SIG-M5 treated with dmso at 0.1 percent for 504 hours (cell line): ENCODE measurements at regions not wholly inside any gene's neighbourhood (a gene's known extent, or its start where the extent isn't known, plus 50 kb on each side); places are given as distances from the start of the nearest gene placed in this dataset.

Source experiments
- DNase-seq: peaks from one replicate; lab custom pipeline; 2025; ENCODE audit not compliant: unreplicated experiment; lab: John Stamatoyannopoulos, UW

DNA sequence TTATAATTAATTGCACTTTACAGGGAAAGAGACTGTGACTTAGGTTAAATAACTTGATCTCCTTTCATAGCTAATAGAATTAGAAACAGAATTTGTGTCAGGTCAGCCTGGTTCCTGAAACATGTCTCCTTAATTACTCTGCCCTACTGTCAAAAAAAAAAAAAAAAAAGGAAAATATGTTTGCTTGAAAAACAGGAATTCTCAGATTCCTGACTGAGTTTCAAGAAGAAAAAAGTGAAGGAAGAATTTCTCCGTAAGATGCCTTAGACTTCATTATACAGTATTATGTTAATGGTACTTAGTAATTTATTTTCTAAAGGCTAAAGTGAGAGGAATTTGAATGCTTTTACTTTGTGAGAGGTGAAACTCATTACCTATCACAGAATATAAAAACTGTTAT, 118.4 kb upstream of the REG3G start:
- no peak for DNase-seq

DNA sequence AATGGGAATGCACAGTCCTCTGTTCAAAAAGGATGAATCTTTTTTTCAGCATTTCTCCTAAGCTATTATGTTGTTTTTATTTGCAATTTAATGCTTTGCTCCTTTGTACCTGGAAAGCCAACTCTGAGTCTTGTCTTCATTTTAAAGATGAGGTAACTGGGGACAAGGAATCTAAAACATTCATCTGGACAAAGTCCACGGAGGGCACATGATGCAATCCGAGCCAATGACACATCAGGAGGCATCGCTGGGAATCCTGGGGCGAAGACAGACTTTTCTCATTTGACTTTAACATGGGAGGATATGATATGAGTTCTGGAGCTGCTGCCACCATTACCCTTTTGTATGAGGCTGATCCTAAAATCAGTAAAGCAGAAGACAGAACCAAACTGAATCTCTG, 116.5 kb upstream of the REG3G start:
- no peak for DNase-seq

DNA sequence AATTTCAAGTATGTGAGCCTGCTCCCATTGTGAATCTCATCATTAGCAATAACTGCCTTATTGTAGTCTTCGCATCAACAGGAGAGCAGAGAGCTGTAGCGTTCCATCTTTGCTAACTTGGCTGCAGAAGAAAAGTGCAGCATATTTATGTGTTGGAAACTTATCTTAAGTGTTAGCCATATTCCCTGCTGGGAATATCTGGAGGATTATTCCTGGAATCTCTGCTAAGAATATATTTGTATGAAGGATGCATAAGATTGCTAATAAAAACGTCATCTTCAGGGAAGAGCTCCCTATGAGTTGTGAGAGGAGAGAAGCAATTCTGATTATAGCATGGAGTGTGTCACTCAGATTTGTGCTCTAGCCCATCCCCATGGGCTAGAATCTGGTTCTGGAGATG, 115.1 kb upstream of the REG3G start:
- DNase-seq, result no peak

DNA sequence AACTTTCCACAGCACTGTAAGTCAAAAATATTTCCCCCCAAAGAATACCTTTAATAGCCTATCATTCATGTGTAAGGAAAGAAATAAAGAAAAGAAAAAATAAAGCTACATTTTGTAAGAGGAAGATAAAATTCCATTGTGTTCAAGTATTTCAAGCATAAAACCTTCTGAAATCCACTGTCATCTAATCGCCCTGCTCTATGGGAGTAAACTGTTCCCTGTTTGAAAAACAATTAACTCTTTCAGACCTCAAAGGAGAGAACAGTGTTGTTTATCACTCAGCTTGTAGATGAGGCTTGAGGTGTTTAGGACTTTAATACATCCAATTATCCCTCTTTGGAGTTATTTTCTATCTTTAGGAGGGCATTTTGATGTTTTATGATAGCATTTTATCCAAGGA, 112.2 kb upstream of the REG3G start:
- DNase-seq, result no peak

DNA sequence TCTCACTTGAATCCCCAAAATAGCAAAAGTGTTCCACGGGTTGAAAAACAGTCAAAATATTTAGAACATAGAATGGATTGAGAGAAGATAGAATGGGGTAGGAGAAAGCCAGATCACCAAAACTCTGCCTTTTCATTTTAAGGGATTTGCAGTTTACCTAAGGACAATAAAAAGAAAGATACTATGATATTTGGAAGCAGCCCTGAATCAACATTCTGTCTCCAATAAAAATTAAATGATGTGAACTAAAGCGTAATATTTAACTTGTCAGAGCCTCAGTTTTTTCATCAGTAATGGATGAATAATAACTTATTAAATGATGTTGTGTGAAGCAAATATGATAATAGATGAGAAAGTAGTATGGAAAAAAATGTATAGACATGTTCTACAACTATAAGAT, 100.2 kb upstream of the REG3G start:
- no peak for DNase-seq

DNA sequence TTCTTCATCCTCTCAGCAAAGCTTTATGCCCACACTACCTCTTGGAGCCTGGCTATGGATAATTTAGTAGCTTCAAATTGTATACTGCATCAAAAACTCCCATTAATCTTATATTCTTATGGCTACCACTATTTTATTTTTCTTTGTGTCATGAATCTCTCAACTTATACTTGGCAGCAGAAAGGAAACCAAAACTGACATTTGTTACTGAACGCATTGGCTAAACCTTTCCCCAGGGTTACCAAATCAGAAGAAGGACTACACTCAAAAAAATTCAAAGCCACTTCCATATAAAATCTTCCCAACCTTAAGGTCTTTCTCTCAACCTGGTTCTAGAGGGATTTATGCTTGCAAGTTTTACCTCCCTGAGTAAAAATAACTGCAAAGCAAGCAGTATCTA, 97.0 kb upstream of the REG3G start:
- DNase-seq, result no peak

DNA sequence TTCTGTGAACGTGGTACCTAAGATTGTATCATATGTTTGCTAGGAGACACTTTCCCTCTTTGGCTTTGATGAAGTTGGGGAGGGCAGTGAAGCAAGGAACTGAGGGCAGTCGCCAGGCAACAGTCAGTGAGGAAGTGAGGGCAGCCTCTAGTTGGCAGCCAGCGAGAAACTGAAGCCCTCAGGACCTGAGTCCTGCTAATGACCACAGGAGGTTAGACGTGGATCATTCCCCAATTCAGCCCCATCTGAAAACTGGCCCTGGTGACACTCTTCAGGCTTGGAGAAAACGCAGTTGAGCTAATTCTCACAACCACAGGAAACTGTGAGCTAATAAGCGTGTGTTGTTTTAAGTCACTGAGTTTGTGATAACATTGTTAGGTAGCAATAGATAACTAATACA, 84.5 kb upstream of the REG3G start:
- DNase-seq, result no peak

DNA sequence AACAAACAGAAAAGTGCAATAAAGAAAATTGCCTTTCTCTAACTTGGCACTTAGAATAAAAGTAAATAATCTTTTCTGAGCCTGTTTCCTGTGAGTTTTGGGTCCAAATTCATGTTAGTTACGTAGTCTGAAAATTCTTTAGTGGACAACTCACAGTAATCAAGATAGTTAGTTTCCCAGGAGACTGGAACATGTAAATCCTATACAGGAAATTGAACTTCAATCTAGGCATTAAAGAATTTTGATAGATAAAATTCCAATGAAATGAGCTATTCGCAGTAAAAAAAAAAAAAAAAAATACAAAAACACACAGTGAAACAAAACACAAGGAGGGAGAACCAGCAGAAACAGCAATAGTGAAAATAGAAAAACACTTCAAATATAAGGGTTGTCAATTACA, 83.8 kb upstream of the REG3G start:
- DNase-seq, result no peak

DNA sequence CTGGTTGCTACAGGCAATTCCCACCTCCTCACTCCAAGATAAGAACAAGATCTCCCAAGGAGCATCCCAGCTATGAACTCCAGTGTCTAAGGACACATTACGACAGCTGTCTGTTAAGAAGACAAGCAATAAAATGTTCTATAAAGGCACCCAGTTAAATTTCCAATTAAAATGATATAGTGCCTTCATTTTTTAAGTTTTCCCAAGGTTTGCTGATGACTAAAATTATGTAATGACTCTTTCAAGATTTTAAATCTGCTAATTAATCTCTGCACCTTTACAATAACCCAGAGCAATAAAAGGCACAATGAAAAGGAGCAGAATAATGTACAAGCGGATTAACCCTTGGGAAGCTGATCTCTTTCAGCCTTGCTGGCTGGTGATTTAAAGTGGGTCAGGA, 61.6 kb upstream of the REG3G start:
- no peak for DNase-seq

DNA sequence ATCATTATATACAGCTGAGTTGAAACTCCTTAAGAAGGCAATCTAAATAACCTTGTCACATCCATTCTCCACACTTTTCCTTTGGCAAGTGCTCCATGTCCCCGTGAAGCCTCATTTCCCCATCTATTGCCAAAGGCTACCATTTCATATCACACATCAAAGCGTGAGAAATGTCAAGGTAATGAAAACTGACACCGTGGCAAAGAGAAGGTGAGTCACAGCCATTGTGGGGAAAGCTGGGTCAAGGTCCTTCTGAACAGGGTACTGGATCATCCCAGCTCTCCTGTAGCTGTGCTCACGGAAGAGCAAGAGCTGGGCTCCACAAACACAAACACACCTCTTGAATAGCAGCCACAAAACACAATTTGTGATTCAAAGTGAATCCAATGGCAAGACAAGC, 58.2 kb upstream of the REG3G start:
- DNase-seq, result no peak

DNA sequence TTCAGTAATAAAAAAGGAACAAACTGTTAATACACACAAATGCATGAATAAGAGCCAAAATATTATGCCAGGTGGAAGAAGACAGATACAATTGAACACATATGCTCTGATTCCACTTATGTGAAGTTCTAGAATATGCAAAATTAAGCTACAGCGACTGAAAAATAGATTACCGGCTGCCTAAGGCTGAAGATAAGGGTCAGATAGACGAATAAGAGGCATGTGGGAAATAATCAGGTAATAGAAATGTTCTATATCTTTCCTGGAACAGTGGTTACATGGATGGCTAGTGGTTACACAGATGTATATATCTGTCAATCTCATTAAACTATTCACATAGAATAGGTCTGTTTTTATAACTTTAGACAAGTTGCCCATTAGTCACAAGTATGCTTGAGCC, 51.9 kb upstream of the REG3G start:
- DNase-seq, result no peak
